Mesenteric fat pad (tissue), 1 donor: ENCODE measurements at regions not wholly inside any gene's neighbourhood (a gene's known extent, or its start where the extent isn't known, plus 50 kb on each side); places are given as distances from the start of the nearest gene placed in this dataset.

ENCODE experiments used
- DNase-seq: peaks from one replicate; pipeline ENCODE4 v3.0.0-alpha.2; 2020; ENCODE audit warnings: low spot score
- donor health status: DM: yes; HTN: yes; CAD: no.

- no peak for DNase-seq
Measured at GRCh38 chr2:215772003-215772402, 241.3 kb downstream of the MREG start.

GRCh38 chr2:215771241-215771640 lies 242.1 kb downstream of the MREG start:
- no peak for DNase-seq

GRCh38 chr2:215770668-215771067 lies 242.7 kb downstream of the MREG start:
- no peak for DNase-seq

GRCh38 chr2:215769246-215769645 lies 244.1 kb downstream of the MREG start:
- no peak for DNase-seq

- DNase-seq: no peak
Measured at GRCh38 chr2:215767625-215768024, 245.7 kb downstream of the MREG start.

GRCh38 chr2:215765729-215766360 lies 247.5 kb downstream of the MREG start:
- no peak for DNase-seq

GRCh38 chr2:215764441-215765048 lies 248.8 kb downstream of the MREG start:
- no peak for DNase-seq

- DNase-seq: no peak
Measured at GRCh38 chr2:215760557-215760956, 252.8 kb downstream of the MREG start.

- no peak for DNase-seq
Measured at GRCh38 chr2:215760091-215760490, 253.3 kb downstream of the MREG start.

- no peak for DNase-seq
Measured at GRCh38 chr2:215758691-215759090, 254.7 kb downstream of the MREG start.

- DNase-seq: no peak
Measured at GRCh38 chr2:215756346-215756730, 257.0 kb downstream of the MREG start.

- DNase-seq: no peak
Measured at GRCh38 chr2:215755641-215756345, 257.6 kb downstream of the MREG start.

GRCh38 chr2:215754546-215754945 lies 258.8 kb downstream of the MREG start:
- DNase-seq: no peak

GRCh38 chr2:215753808-215754207 lies 259.5 kb downstream of the MREG start:
- DNase-seq: no peak

GRCh38 chr2:215752991-215753390 lies 260.4 kb downstream of the MREG start:
- no peak for DNase-seq

GRCh38 chr2:215752436-215752835 lies 260.9 kb downstream of the MREG start:
- DNase-seq: no peak

GRCh38 chr2:215751911-215752272 lies 261.5 kb downstream of the MREG start:
- no peak for DNase-seq

GRCh38 chr2:215751200-215751910 lies 262.0 kb downstream of the MREG start:
- DNase-seq: no peak

- DNase-seq: no peak
Measured at GRCh38 chr2:215750763-215751162, 262.6 kb downstream of the MREG start.

- peak; percentile 90 for DNase-seq
Measured at GRCh38 chr2:215749092-215749957, 264.0 kb downstream of the MREG start.

GRCh38 chr2:215748446-215748845 lies 264.9 kb downstream of the MREG start:
- DNase-seq: no peak
